OCI-LY1 (cell line): ENCODE measurements at regions not wholly inside any gene's neighbourhood (a gene's known extent, or its start where the extent isn't known, plus 50 kb on each side); places are given as distances from the start of the nearest gene placed in this dataset.
A peak's percentile ranks its signal among the peaks of the same experiment; 100 is the strongest.

ENCODE experiments used
- CTCF ChIP-seq: fragments of 200-600 bp; sonication (generic), shearing (Covaris generic); IDR thresholded peaks from 2 replicates; pipeline ENCODE4 v1.5.1; 2017; ENCODE audit warnings: mild to moderate bottlenecking, antibody characterized with exemption, low read length, moderate library complexity, mixed read lengths
- EZH2 ChIP-seq: fragments of 200-600 bp; sonication (generic), shearing (Covaris generic); IDR thresholded peaks from 2 replicates; pipeline ENCODE4 v1.8.0; 2017; ENCODE audit warnings: borderline replicate concordance, mixed run types, mild to moderate bottlenecking, antibody characterized with exemption, low read length, moderate library complexity, mixed read lengths

- TF ChIP-seq EZH2 (no peak), CTCF (peak; percentile 98)
These were observed 72.8 kb upstream of the ASTN2 start for GRCh38 chr9:117487555-117488175.
